ENCODE measurements at regions not wholly inside any gene's neighbourhood (a gene's known extent, or its start where the extent isn't known, plus 50 kb on each side); places are given as distances from the start of the nearest gene placed in this dataset.
"Not testable (repeated sequence)": the region's sequence is repeated elsewhere in the genome, so short reads cannot be mapped to it uniquely, and the experiment has no call there.

GRCh38 chr4:161291222-161291621 is 872.6 kb downstream of the FSTL5 start:
- DNase-seq (ENCODE audit: low read depth) (no peak), FAIRE-seq (no peak)
- Histone ChIP-seq H3K4me3 (ENCODE audit: low read depth, low read length) (no peak overlapping the region), H3K36me3 (ENCODE audit: control insufficient read depth, insufficient read depth, low read length) (no peaks in the 10 kb centered on the region), H3K27me3 (ENCODE audit: control insufficient read depth, insufficient read depth, low read length) (no peaks in the 10 kb centered on the region)
- no peak for TF ChIP-seq CTCF (IDR thresholded peaks at IDR 0.05; ENCODE audit: insufficient read depth, low read length, severe bottlenecking)

DNA sequence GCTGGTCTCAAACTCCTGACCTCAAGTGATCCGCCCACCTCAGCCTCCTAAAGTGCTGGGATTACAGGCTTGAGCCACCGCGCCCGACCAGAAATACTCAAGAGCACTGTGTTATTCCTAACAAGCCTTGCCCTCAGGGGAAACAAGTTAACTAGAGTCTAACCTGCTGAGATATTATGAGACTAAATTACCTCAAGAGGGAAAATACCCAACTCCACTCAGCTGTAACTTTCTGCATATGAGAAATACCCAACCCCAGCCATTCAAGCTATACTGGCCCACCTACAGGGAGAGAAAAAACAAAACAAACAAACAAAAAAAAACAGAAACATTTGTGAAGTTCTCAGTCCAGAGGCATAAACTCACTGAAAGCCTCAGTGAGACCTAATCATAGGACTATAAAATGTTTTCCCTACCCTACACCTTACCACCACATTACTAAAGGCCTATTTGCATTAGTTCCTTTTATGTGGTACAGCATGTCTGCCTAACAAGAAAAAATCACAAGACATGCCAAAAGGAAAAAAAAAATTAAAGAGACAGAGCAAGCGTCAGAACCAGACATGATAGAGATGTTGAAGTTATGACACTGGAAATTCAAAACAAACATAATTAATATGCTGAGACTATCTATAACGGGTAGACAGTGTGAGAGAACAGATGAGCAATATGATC is 876.0 kb downstream of the FSTL5 start:
- no peak for FAIRE-seq

GRCh38 chr4:161285461-161285860 is 878.3 kb downstream of the FSTL5 start:
- FAIRE-seq: no peak
- no peak for TF ChIP-seq CTCF (IDR thresholded peaks at IDR 0.05; ENCODE audit: insufficient read depth, low read length, severe bottlenecking)

More for the DNA sequence above, 876.0 kb downstream of the FSTL5 start:
- DNase-seq (ENCODE audit: low read depth): no peak
- no peaks in the 10 kb centered on the region for H3K36me3 ChIP-seq (ENCODE audit: control insufficient read depth, insufficient read depth, low read length)
- H3K4me3 ChIP-seq (ENCODE audit: low read depth, low read length): no peak overlapping the region
- H3K27me3 ChIP-seq (ENCODE audit: control insufficient read depth, insufficient read depth, low read length): no peaks in the 10 kb centered on the region
- no peak for TF ChIP-seq CTCF (IDR thresholded peaks at IDR 0.05; ENCODE audit: insufficient read depth, low read length, severe bottlenecking)

DNA sequence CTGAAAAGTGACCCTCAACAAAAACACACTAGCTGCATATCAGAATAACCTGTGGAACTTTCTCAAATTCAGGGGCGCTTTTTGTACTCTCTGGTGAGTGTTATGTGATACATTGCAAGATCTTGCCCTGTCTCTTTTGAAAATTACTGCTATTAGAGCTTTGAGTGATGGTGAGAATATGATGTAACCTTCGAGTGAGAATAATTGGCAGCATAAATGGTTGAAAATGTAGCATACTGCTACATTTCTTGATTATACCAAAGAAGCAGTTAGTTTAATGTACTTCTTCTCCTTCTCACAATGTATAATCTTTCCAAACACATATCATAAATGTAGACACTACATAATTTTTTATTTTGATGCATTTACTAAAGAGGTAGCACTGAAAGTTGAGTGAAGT is 882.9 kb downstream of the FSTL5 start:
- DNase-seq (ENCODE audit: low read depth) (no peak), FAIRE-seq (no peak)
- Histone ChIP-seq H3K36me3 (ENCODE audit: control insufficient read depth, insufficient read depth, low read length) (no peaks in the 10 kb centered on the region), H3K27me3 (ENCODE audit: control insufficient read depth, insufficient read depth, low read length) (no peaks in the 10 kb centered on the region), H3K4me3 (ENCODE audit: low read depth, low read length) (no peak overlapping the region)
- TF ChIP-seq CTCF (IDR thresholded peaks at IDR 0.05; ENCODE audit: insufficient read depth, low read length, severe bottlenecking): no peak

More at GRCh38 chr4:161285461-161285860, 878.3 kb downstream of the FSTL5 start:
- no peaks in the 10 kb centered on the region for H3K27me3 ChIP-seq (ENCODE audit: control insufficient read depth, insufficient read depth, low read length)
- H3K4me3 ChIP-seq (ENCODE audit: low read depth, low read length): no peak overlapping the region
- no peaks in the 10 kb centered on the region for H3K36me3 ChIP-seq (ENCODE audit: control insufficient read depth, insufficient read depth, low read length)
- DNase-seq (ENCODE audit: low read depth): peak; percentile 1

- no peak overlapping the region for H3K4me3 ChIP-seq (ENCODE audit: low read depth, low read length)
- H3K36me3 ChIP-seq (ENCODE audit: control insufficient read depth, insufficient read depth, low read length): no peaks in the 10 kb centered on the region
- H3K27me3 ChIP-seq (ENCODE audit: control insufficient read depth, insufficient read depth, low read length): no peaks in the 10 kb centered on the region
- TF ChIP-seq CTCF (IDR thresholded peaks at IDR 0.05; ENCODE audit: insufficient read depth, low read length, severe bottlenecking): no peak
- FAIRE-seq: no peak
- DNase-seq (ENCODE audit: low read depth): no peak
These were observed 884.7 kb downstream of the FSTL5 start for GRCh38 chr4:161279095-161279494.

GRCh38 chr4:161277150-161277787 is 886.5 kb downstream of the FSTL5 start:
- not testable (repeated sequence) for DNase-seq (ENCODE audit: low read depth)

More at GRCh38 chr4:161277150-161277787, 886.5 kb downstream of the FSTL5 start:
- not testable (repeated sequence) for H3K36me3 ChIP-seq (ENCODE audit: control insufficient read depth, insufficient read depth, low read length); FAIRE-seq; H3K27me3 ChIP-seq (ENCODE audit: control insufficient read depth, insufficient read depth, low read length); H3K4me3 ChIP-seq (ENCODE audit: low read depth, low read length)

Data from bronchial epithelial cell (primary cell).